Motor neuron (in vitro differentiated cells): ENCODE measurements at regions not wholly inside any gene's neighbourhood (a gene's known extent, or its start where the extent isn't known, plus 50 kb on each side); places are given as distances from the start of the nearest gene placed in this dataset.

Experiments
- ATAC-seq, 8 experiments: fragments of 200-7000 bp; cut with Tn5 transposase; replicated peaks in 6 of 8; 2 replicates each; pipeline ENCODE4 v1.8.0; 2021; ENCODE audit warnings: mild to moderate bottlenecking in 8 of 8, moderate library complexity in 8 of 8
- H3K27ac ChIP-seq, 2 donors: fragments of 250-450 bp; sonication (Bioruptor Pico); 2 replicates each; pipeline ENCODE4 v1.9.0; 2021; ENCODE audit warnings: antibody characterized with exemption in 2 of 2, mild to moderate bottlenecking in 2 of 2, moderate library complexity in 1 of 2
- H3K4me1 ChIP-seq, 2 donors: fragments of 250-450 bp; sonication (Bioruptor Pico); replicated peaks in 1 of 2; 2 replicates each; pipeline ENCODE4 v1.6.1; 2021; ENCODE audit warnings: antibody characterized with exemption in 2 of 2, mild to moderate bottlenecking in 2 of 2, moderate library complexity in 1 of 2
- H3K4me3 ChIP-seq, 5 donors: fragments of 250-450 bp; sonication (Bioruptor Pico); 2 replicates each; pipeline ENCODE4 v1.9.0; 2021; ENCODE audit warnings: antibody characterized with exemption in 5 of 5, mild to moderate bottlenecking in 5 of 5, moderate library complexity in 4 of 5
- WGBS, 10 experiments: fragments of 450-650 bp; shearing (Covaris generic); methylation state at CpG; one replicate each; pipeline ENCODE4 v1.0.0; 2022; 5-methylcytosine and 5-hydroxymethylcytosine counted together
- in situ Hi-C, 9 experiments: fragments of 400-800 bp; cut with MboI; loops; one replicate each; pipeline ENCODE4 v1.15.0; 2021; ENCODE audit warnings: low sequenced_read_pairs in 9 of 9, low pct_unique_long_range_greater_than_20kb in 2 of 9; ENCODE audit not compliant: unreplicated experiment in 9 of 9

DNA sequence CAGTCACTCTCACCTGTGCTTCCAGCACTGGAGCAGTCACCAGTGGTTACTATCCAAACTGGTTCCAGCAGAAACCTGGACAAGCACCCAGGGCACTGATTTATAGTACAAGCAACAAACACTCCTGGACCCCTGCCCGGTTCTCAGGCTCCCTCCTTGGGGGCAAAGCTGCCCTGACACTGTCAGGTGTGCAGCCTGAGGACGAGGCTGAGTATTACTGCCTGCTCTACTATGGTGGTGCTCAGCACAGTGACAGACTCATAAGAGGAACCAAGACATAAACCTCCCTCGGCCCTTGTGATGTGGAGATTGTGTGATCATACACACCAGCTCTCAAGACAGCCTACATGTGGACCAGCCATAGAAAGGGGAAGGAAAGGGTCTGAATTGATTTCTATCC lies 113.3 kb downstream of the ZNF280B start:
- ATAC-seq: no peak
- Histone ChIP-seq H3K27ac (no peak overlapping the region), H3K4me3 (no peak overlapping the region), H3K4me1 (peaks cover 0 to 13% of the 10 kb centered on the region in 2 donors)
- WGBS, 10 experiments: 0 to 38% (median 8%) methylated on average over 1 to 3 of the region's 3 CpGs; no CpG with 5 or more reads in 5 of the 10 experiments
- in situ Hi-C loops: no loop called here

DNA sequence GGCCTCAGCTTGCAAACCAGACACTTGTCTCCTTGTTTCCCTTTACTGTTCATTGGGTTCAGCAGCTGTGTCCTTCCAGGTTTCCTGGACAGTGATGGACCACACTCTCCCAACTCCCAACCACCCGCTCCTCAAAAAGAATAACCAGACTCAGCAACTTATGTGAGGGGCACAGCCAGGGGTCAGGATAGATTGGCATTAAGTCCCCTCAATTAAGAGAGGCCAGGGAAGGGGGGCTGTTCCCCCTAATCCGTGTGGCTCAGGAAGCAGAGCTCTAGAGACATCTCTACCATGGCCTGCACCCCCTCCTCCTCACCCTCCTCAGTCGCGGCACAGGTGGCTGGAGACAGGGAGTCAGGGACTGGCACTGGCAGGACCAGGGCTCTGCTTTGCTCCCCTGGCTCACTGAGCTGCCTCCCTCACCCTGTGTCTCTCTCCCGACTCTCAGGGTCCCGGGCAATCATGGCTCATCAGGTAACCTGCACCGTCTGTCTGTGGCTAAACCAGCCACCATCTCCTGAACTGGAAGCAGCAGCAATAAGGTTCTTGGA lies 111.7 kb downstream of the ZNF280B start:
- Histone ChIP-seq H3K4me1 (peaks cover 0 to 13% of the 10 kb centered on the region in 2 donors), H3K4me3 (no peak overlapping the region), H3K27ac (peak overlapping the region in 1 of 2 donors; percentile 61)
- WGBS, 10 experiments: 47 to 58% (median 50%) methylated on average over 1 to 2 of the region's 7 CpGs; no CpG with 5 or more reads in 7 of the 10 experiments
- ATAC-seq: no peak
- in situ Hi-C loops: no loop called here

DNA sequence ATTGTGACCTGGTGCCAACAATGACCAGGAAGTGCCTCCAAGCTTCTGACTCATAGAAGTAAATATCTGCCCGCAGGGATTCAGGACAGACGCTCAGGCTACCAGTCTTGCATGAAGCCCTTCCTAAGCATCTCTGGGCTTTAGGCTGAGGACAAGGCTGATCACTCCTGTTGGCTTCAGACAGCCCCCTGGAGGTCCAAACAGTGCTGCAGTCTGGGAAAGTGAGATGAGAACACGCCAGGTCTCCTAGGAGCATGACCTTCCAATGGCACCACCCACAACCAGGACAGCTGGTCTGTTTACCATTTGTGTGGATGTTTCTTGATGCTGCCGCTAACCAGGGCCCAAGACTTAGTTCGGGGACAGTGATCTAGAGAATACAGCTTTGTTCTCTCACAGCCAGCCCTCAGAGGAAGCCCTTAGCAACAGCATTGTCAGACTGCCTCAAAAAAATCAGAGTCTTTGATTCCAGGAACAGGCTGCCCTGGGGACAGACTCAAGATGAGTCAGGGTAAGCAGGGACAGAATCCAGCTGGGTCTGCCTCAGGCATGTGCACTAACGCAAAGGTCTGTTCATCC lies 111.2 kb downstream of the ZNF280B start:
- WGBS, 10 experiments: 0 to 40% (median 10%) methylated on average over 1 to 6 of the region's 6 CpGs; no CpG with 5 or more reads in 4 of the 10 experiments
- peaks cover 0 to 13% of the 10 kb centered on the region in 2 donors for H3K4me1 ChIP-seq
- in situ Hi-C loops: no loop called here
- H3K4me3 ChIP-seq: no peak overlapping the region
- H3K27ac ChIP-seq: peak overlapping the region in 1 of 2 donors; percentile 9
- ATAC-seq: peak; percentile 81 to 98 (median 94)

DNA sequence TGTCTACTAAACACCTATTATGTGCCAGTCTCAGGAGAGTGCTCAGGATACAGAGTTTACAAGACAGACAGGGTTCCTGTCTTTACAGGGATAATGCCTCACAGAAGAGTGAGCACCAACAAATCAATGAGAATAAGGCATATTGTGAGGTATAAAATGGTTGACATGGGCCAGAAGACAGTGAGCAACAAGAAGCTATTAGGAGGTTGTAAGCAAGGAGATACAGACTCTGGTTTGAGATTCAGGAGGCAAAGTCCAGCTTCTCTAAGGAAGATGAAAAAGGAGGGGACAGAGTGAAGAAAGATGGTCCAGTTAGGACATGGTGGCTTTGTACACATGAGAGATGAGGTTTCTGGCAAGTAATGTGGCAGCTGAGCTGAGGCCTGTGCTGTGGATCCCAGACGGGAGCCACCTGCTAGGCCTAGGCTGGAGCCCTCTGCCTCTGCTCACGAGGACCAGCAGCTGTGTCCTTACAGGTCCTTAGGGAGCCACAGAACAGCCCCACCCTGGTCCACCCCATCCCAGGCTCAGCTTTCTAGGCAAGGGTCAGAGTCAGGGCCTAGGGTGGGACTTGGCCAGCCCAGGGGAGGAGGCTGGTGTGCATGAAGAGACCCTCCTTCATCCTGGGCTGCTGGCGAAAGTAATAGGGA lies 110.5 kb downstream of the ZNF280B start:
- H3K4me1 ChIP-seq: peaks cover 0 to 13% of the 10 kb centered on the region in 2 donors
- in situ Hi-C loops: no loop called here
- peak in 2 of 8 experiments; percentile 7 to 45 for ATAC-seq
- H3K27ac ChIP-seq: peak overlapping the region in 1 of 2 donors; percentile 9
- no peak overlapping the region for H3K4me3 ChIP-seq
- WGBS, 10 experiments: 0% methylated on average over 1 of the region's 3 CpGs; no CpG with 5 or more reads in 9 of the 10 experiments

DNA sequence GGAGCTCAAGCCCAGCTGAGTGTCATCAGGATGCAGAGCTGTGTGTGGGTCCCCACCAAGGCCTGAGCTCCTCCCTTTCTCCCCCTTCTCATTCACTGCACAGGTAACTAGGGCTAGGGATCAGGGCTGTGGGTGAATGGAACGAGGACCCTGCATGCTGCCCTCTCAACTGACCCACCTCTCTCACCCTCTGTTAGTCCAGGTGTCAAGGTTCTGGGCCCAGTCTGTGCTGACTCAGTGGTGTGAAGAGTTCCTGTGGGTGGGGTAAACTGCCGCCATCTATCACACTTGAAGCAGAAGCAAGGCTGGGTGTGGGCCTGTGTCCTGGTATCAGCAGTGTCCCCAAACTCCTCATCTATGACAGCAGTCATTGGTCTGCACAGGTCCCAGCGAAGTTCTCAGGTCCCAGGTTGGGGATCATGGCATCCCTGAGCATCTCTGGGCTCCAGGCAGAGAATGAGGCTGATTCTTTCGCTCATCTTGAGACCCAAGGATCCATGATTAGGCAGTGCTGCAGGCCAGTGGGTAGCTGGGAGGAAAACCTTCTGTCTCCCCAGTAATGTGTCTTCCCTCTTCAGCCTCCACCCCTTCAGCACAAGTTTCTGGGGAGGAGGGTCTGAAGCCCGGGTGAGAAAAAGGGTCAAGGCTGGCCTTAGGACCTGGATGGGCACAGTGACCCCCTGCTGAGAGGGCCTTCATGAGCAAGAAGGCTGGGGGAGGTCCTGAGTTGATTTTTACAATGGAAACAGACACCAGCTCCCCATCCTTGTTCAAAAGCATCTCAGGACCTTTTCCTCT lies 109.8 kb downstream of the ZNF280B start:
- H3K4me3 ChIP-seq: no peak overlapping the region
- ATAC-seq: no peak
- in situ Hi-C loops: no loop called here
- H3K27ac ChIP-seq: peak overlapping the region in 1 of 2 donors; percentile 23
- 0 to 50% (median 14%) methylated on average over 1 to 2 of the region's 5 CpGs; no CpG with 5 or more reads in 7 of the 10 experiments for WGBS, 10 experiments
- peaks cover 0 to 13% of the 10 kb centered on the region in 2 donors for H3K4me1 ChIP-seq

DNA sequence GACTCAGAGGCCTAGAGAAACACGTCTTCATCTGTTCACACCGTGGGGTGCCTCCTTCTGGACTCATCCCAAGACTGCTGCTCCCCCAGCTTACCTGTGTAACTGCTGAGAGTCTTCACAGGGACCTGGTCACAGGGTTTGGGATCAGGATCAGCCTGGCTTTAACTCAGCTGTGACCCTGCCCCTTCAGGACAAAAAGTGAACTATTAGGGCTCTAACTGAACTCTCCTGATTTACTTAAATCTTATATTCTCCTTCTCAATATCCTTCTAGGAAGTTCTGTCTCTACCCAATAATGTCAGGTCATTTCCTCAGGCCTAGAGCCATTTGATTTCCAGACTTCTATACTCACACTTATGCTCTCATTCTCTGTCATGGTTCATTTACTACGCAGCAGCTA lies 108.4 kb downstream of the ZNF280B start:
- Histone ChIP-seq H3K27ac (no peak overlapping the region), H3K4me3 (no peak overlapping the region), H3K4me1 (peaks cover 0 to 13% of the 10 kb centered on the region in 2 donors)
- in situ Hi-C loops: no loop called here
- no peak for ATAC-seq
- WGBS, 10 experiments: 0 to 67% (median 29%) methylated on average over 1 to 2 of the region's 3 CpGs; no CpG with 5 or more reads in 3 of the 10 experiments

DNA sequence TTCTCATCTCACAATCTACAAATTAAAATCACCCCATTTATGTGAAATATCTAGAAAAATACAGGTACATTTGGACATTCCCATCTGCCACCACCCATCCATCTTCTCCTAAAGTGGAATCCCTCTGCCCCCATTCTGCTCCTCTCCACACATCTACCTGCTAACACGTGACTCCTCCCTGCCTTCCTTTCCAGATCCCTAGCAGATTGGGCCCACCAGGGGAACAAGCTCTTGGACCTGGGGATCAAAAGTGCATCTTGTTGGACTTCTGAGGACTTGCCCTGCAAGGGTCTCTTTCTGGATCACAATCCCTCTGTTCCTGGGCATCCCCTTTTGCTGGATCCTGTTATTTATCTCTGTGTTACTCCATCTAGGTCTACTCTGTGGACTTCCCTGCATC lies 107.6 kb downstream of the ZNF280B start:
- 0% methylated on average over 1 of the region's 1 CpG; no CpG with 5 or more reads in 7 of the 10 experiments for whole genome bisulfite sequencing, 10 experiments

DNA sequence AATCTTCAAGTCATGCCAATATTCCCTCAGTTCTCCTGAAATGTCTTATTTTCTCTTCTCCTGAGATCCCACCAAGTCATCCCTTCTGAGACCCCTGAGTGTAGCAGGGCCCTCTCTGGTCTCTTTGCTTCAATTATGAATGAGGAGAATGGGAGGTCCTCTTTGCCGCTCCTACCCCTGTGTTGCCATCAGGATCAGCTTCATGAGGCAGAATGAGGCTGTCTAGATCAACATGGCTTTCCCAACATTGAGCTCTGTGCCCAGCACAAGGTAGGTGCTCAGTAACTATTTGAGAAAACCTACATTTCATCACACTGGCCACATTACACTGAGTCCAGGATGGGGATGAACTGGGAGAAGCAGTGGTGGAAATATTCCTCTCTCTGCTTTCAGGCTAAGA lies 107.2 kb downstream of the ZNF280B start:
- H3K4me1 ChIP-seq: peaks cover 0 to 13% of the 10 kb centered on the region in 2 donors
- no peak overlapping the region for H3K4me3 ChIP-seq
- no peak for ATAC-seq
- 13 to 100% (median 82%) methylated on average over 1 of the region's 1 CpG; no CpG with 5 or more reads in 6 of the 10 experiments for WGBS, 10 experiments
- peak overlapping the region in 1 of 2 donors; percentile 30 for H3K27ac ChIP-seq
- in situ Hi-C loops: no loop called here

More for the DNA sequence above, 107.6 kb downstream of the ZNF280B start:
- no peak for ATAC-seq
- no peak overlapping the region for H3K4me3 ChIP-seq
- in situ Hi-C loops: no loop called here
- H3K4me1 ChIP-seq: peaks cover 0 to 13% of the 10 kb centered on the region in 2 donors
- no peak overlapping the region for H3K27ac ChIP-seq

DNA sequence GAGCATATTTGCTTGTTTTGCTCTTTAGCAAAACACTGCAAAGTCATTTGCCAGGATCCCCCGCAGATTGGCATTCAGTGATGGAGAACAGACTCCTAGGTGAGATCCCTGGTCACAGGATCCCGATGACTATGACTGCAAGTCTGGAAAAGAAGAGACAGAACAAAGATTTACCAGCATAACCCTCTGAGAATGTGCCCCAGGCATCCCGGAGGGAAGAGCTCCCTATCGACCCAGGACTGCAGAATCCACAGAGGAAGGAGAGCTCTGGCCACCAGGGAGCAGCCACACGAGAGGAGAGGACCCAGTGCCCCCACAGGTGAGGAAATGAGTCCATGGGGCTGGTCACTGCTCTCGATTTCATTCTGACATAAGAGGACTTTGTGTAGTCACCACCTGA lies 105.2 kb downstream of the ZNF280B start:
- no peak for ATAC-seq
- Histone ChIP-seq H3K27ac (no peak overlapping the region), H3K4me3 (no peak overlapping the region), H3K4me1 (no peaks in the 10 kb centered on the region)
- WGBS, 10 experiments: 20 to 80% (median 36%) methylated on average over 1 to 4 of the region's 6 CpGs; no CpG with 5 or more reads in 3 of the 10 experiments
- in situ Hi-C loops: no loop called here

DNA sequence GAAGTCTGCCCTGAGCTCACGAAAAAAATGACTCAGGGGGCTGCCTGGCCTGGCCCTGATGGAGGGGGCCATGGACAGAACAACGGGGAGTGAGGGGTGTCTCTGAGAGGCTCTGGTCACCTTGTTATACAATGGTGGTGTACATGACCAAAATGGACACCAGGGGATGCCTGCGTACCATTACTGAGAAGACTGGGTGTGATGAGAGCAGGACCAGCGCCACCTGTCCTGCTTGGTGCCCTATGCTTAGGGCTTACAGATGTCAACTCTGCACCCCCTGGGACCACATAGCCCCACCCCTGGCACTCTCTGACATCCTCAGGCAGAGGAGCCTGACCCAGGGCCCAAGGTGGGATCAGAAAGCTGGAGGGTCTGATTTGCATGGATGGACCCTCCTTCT lies 104.8 kb downstream of the ZNF280B start:
- 0 to 60% (median 20%) methylated on average over 1 of the region's 4 CpGs; no CpG with 5 or more reads in 5 of the 10 experiments for WGBS, 10 experiments
- no peak for ATAC-seq
- Histone ChIP-seq H3K27ac (no peak overlapping the region), H3K4me1 (no peaks in the 10 kb centered on the region), H3K4me3 (no peak overlapping the region)
- in situ Hi-C loops: no loop called here

DNA sequence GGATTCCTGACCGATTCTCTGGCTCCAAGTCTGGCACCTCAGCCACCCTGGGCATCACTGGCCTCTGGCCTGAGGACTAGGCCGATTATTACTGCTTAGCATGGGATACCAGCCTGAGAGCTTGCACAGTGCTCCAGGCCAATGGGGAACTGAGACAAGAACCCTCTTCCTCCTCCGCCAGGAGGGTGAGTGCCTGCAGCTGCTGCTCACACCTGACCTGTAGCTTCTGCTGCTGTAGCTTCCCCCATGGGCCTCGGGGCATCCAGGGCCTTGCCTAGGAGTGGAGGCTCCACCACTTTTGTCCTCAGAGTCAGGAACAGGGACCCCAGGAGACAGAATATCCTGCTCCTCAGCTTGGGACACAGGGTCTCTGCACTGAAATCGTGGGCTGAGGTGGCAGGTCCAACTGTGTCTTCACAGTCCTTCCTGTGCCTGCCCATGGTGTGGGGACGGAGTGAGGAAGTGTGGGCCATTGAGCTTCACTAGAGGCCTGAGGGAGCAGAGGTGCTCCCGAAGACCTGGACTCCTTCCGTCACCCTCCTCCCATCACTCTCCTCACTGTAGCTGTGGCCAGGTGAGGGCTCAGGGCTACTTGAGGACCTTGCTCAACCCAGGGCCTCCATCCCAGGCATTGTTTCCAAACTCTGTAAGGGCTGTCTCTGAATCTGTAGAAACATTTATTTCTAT lies 103.8 kb downstream of the ZNF280B start:
- H3K4me1 ChIP-seq: no peaks in the 10 kb centered on the region
- no peak for ATAC-seq
- 20 to 100% (median 58%) methylated on average over 1 to 5 of the region's 8 CpGs; no CpG with 5 or more reads in 3 of the 10 experiments for WGBS, 10 experiments
- no peak overlapping the region for H3K27ac ChIP-seq
- in situ Hi-C loops: no loop called here
- H3K4me3 ChIP-seq: no peak overlapping the region

DNA sequence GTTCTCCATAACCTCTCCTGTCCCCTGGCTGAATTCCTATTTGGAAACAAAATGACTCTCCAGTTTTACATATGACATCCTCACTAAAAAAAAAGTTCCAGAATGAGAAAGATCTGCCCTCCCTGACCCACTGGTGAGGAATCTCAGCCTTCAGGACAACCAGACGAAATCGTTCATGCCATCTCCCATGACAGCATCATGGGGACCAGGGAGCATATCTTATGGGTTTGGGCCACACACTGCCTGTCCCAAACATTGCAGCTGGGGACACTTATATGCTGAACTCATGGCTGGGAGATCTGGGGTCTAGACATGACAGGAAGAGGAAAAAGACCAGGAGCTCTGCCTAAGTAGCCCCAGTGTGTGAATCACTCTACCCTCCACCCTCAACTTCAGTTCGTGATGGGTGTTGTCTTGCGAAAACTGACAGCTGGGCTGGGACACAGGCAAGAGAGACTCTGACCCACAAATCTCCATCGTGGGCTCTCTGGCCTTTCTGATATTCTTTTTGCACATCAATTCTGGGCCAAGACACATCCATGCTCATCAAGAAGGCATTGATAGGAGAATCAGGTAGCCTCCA lies 102.0 kb downstream of the ZNF280B start:
- Histone ChIP-seq H3K27ac (peak overlapping the region in 1 of 2 donors; percentile 33), H3K4me1 (no peaks in the 10 kb centered on the region), H3K4me3 (no peak overlapping the region)
- ATAC-seq: peak in 1 of 8 experiments; percentile 63
- in situ Hi-C loops: no loop called here
- WGBS, 10 experiments: 0 to 44% (median 20%) methylated on average over 1 to 5 of the region's 5 CpGs; no CpG with 5 or more reads in 1 of the 10 experiments
